Stimulated activated CD8-positive, alpha-beta memory T cell treated with anti-CD3 and anti-CD28 coated beads, Interleukin-4, amount 100 ng/mL, for 1 hour (primary cell): ENCODE measurements at regions not wholly inside any gene's neighbourhood (a gene's known extent, or its start where the extent isn't known, plus 50 kb on each side); places are given as distances from the start of the nearest gene placed in this dataset.
"Not testable (repeated sequence)": the region's sequence is repeated elsewhere in the genome, so short reads cannot be mapped to it uniquely, and the experiment has no call there.

ENCODE experiments used
- DNase-seq, 2 donors: peaks; one replicate each; pipeline ENCODE4 v3.0.0-alpha.2; 2020; ENCODE audit warnings: low read depth in 2 of 2, low spot score in 1 of 2

- DNase-seq, result not testable (repeated sequence)
Measured at GRCh38 chr21:8194042-8194441, 2327.3 kb upstream of the TPTE start.

GRCh38 chr21:8197377-8198027 lies 2323.9 kb upstream of the TPTE start:
- DNase-seq, result not testable (repeated sequence)

GRCh38 chr21:8205094-8205891 lies 2316.1 kb upstream of the TPTE start:
- not testable (repeated sequence) for DNase-seq

- DNase-seq, result not testable (repeated sequence)
Measured at GRCh38 chr21:8205892-8206188, 2315.5 kb upstream of the TPTE start.

GRCh38 chr21:8212986-8213550 lies 2308.3 kb upstream of the TPTE start:
- DNase-seq, result peak in 1 of 2 donors; percentile 65

- not testable (repeated sequence) for DNase-seq
Measured at GRCh38 chr21:8214539-8214938, 2306.8 kb upstream of the TPTE start.

- not testable (repeated sequence) for DNase-seq
Measured at GRCh38 chr21:8229366-8230150, 2291.8 kb upstream of the TPTE start.

GRCh38 chr21:8231252-8231651 lies 2290.1 kb upstream of the TPTE start:
- not testable (repeated sequence) for DNase-seq

- DNase-seq, result not testable (repeated sequence)
Measured at GRCh38 chr21:8233000-8233399, 2288.4 kb upstream of the TPTE start.

- DNase-seq, result not testable (repeated sequence)
Measured at GRCh38 chr21:8234059-8234458, 2287.3 kb upstream of the TPTE start.

GRCh38 chr21:8244723-8245641 lies 2276.4 kb upstream of the TPTE start:
- not testable (repeated sequence) for DNase-seq

- not testable (repeated sequence) for DNase-seq
Measured at GRCh38 chr21:8245642-8246402, 2275.6 kb upstream of the TPTE start.

- DNase-seq, result not testable (repeated sequence)
Measured at GRCh38 chr21:8251701-8252100, 2269.7 kb upstream of the TPTE start.

- not testable (repeated sequence) for DNase-seq
Measured at GRCh38 chr21:8255094-8255493, 2266.3 kb upstream of the TPTE start.

- DNase-seq, result not testable (repeated sequence)
Measured at GRCh38 chr21:8257083-8257799, 2264.1 kb upstream of the TPTE start.

- not testable (repeated sequence) for DNase-seq
Measured at GRCh38 chr21:8260065-8260627, 2261.2 kb upstream of the TPTE start.
